ENCODE measurements at regions not wholly inside any gene's neighbourhood (a gene's known extent, or its start where the extent isn't known, plus 50 kb on each side); places are given as distances from the start of the nearest gene placed in this dataset.

- Histone ChIP-seq H3K27me3 (peaks cover 5% of the 10 kb centered on the region), H3K9me3 (no peaks in the 10 kb centered on the region), H3K36me3 (no peaks in the 10 kb centered on the region), H3K4me3 (ENCODE audit: low read depth, low read length) (no peak overlapping the region), H3K4me1 (no peaks in the 10 kb centered on the region)
- no peak for TF ChIP-seq CTCF (IDR thresholded peaks at IDR 0.05; ENCODE audit: low read depth, low read length)
- DNase-seq: no peak
Observed at GRCh38 chr2:239693761-239694415, 293.1 kb upstream of the HDAC4 start.

GRCh38 chr2:239693330-239693729, 292.5 kb upstream of the HDAC4 start:
- no peak for TF ChIP-seq CTCF (IDR thresholded peaks at IDR 0.05; ENCODE audit: low read depth, low read length)
- no peak for DNase-seq

GRCh38 chr2:239692919-239693318, 292.1 kb upstream of the HDAC4 start:
- DNase-seq: no peak
- H3K4me3 ChIP-seq (ENCODE audit: low read depth, low read length): no peak overlapping the region
- no peaks in the 10 kb centered on the region for H3K4me1 ChIP-seq
- H3K36me3 ChIP-seq: no peaks in the 10 kb centered on the region
- H3K27me3 ChIP-seq: peaks cover 12% of the 10 kb centered on the region
- H3K9me3 ChIP-seq: no peaks in the 10 kb centered on the region
- TF ChIP-seq CTCF (IDR thresholded peaks at IDR 0.05; ENCODE audit: low read depth, low read length): no peak

More at GRCh38 chr2:239693330-239693729, 292.5 kb upstream of the HDAC4 start:
- Histone ChIP-seq H3K4me3 (ENCODE audit: low read depth, low read length) (no peak overlapping the region), H3K4me1 (no peaks in the 10 kb centered on the region), H3K9me3 (no peaks in the 10 kb centered on the region), H3K27me3 (peaks cover 8% of the 10 kb centered on the region), H3K36me3 (no peaks in the 10 kb centered on the region)

- Histone ChIP-seq H3K9me3 (no peaks in the 10 kb centered on the region), H3K4me1 (no peaks in the 10 kb centered on the region), H3K4me3 (ENCODE audit: low read depth, low read length) (no peak overlapping the region), H3K27me3 (peaks cover 14% of the 10 kb centered on the region), H3K36me3 (no peaks in the 10 kb centered on the region)
- no peak for TF ChIP-seq CTCF (IDR thresholded peaks at IDR 0.05; ENCODE audit: low read depth, low read length)
- DNase-seq: no peak
Observed at GRCh38 chr2:239692362-239692851, 291.6 kb upstream of the HDAC4 start.

GRCh38 chr2:239691720-239692119, 290.9 kb upstream of the HDAC4 start:
- Histone ChIP-seq H3K36me3 (no peaks in the 10 kb centered on the region), H3K27me3 (peaks cover 14% of the 10 kb centered on the region), H3K4me1 (no peaks in the 10 kb centered on the region), H3K4me3 (ENCODE audit: low read depth, low read length) (no peak overlapping the region), H3K9me3 (no peaks in the 10 kb centered on the region)
- DNase-seq: no peak
- no peak for TF ChIP-seq CTCF (IDR thresholded peaks at IDR 0.05; ENCODE audit: low read depth, low read length)
